Astrocyte of the hippocampus (primary cell): ENCODE measurements at regions not wholly inside any gene's neighbourhood (a gene's known extent, or its start where the extent isn't known, plus 50 kb on each side); places are given as distances from the start of the nearest gene placed in this dataset.
"Not testable (repeated sequence)": the region's sequence is repeated elsewhere in the genome, so short reads cannot be mapped to it uniquely, and the experiment has no call there.

Experiments used
- DNase-seq: peaks from one replicate; pipeline ENCODE4 v3.0.0; 2011; ENCODE audit warnings: low read depth, low spot score

- DNase-seq, result no peak
Observed at GRCh38 chr1:232352366-232352765, 277.6 kb downstream of the SIPA1L2 start.

GRCh38 chr1:232351335-232351734 lies 278.6 kb downstream of the SIPA1L2 start:
- no peak for DNase-seq

- DNase-seq, result no peak
Observed at GRCh38 chr1:232346844-232347243, 283.1 kb downstream of the SIPA1L2 start.

DNA sequence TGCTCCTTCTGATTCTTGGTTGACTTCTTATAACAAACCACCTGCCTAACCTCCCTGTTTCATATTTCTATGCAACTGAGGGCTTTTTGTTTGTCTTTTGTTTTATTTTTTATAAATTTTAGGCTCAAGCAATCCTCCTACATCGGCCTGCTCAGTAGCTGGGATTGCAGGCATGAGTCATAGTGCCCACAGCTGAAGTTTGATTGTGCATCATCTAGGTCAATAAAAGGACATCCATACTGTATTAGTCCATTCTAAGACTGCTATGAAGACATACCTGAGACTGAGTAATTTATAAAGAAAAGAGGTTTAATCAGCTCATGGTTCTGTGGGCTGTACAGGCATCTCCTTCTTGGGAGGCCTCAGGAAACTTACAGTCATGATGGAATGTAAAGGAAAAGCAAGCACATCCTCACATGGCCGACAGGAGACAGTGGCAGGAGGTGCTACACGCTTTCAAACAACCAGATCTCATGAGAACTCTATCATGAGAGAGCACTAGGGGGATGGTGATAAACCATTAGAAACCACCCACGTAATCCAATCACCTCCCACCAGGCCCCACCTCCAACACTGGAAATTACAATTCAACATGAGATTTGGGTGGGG lies 285.0 kb downstream of the SIPA1L2 start:
- DNase-seq, result no peak

DNA sequence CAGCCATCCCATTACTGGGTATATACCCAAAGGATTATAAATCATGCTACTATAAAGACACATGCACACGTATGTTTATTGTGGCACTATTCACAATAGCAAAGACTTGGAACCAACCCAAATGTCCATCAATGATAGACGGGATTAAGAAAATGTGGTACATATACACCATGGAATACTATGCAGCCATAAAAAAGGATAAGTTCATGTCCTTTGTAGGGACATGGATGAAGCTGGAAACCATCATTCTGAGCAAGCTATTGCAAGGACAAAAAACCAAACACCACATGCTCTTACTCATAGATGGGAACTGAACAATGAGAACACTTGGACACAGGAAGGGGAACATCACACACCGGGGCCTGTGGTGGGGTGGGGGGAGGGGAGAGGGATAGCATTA lies 285.7 kb downstream of the SIPA1L2 start:
- DNase-seq, result not testable (repeated sequence)

- no peak for DNase-seq
Observed at GRCh38 chr1:232340446-232340845, 289.5 kb downstream of the SIPA1L2 start.

DNA sequence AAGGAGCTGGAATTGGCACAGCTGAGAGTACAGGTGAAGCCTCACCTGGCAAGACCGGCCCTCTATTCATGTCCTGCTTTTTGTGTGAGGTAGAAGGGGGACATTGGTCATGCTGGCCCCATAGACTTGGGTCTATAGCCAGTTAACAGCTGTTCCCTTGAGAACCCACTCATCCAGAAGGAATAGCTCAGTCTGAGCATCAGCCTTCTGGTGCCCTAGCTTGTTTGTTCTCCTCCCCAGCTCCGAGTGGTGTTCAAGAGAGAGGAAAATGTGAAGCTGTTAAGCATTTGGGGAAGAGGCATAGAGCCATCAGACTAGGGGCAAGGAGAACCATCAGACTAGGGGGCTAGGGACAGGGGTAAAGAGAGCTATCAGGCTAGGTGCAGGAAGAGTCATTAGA lies 290.9 kb downstream of the SIPA1L2 start:
- no peak for DNase-seq

DNA sequence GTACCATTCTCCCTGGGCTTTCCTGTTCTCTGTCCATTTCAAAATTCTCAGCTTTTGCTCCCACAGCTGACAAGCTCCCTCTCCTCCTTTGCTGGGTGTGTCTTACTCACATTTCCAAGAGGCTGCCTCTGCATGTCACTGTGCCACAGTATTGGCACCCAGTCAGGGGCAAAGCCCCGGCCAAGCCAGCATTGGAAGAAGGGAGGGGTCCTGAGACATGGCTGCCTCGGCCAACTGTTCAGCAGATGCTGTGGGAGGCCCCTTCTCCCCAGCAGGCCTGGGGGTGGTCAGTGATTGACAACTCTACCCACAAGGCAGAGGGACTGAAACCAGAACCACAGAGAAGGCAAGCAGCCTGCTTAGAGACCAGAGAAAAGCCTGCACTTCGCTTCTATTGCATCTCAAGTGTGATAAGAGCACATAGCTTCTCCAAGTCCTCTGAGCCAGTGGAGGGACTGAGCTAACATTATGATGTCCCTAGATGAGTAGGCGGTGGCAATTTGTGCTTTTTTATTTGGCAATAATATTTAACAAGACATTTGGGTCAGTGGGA lies 294.1 kb downstream of the SIPA1L2 start:
- no peak for DNase-seq

DNA sequence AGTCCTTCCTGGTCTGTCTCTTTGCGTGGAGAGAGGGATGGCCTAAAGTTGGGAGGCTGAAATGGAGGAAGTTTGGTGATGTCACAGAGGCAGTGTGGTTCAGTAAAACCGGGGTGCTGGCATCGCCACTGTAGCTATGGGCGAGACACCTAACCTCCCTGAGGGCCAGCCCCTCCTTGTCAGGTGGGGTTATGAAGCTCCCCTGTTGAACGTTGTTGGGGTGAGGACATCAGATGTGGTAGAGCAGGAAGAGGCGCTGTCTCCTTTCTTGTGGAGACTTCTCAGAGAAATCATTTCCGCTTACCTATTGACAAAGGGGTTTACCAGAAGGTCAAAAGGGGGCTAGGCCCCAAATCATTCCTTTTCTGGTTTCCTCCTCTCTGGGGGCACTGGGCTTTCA lies 294.7 kb downstream of the SIPA1L2 start:
- DNase-seq, result no peak

DNA sequence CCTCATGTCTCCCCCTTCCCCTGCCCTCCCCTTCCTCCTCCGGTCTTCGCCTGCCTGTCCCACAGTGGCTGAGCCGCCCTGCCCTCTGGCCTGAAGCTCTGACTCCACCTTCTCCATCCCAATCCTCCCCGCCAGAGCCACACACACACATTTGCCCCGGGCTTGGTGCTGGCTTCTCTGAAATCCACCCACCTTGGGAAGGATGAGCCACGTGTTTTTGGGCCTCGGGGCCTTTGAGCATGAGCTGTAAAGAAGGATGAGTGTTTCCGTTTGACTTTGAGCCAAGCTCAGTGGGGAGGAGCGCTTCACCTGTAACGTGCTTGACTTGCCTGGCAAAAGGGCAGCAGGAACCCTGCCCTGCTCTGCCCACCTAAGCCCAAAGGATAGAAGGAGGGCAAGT lies 295.1 kb downstream of the SIPA1L2 start:
- no peak for DNase-seq

- no peak for DNase-seq
Observed at GRCh38 chr1:232334246-232334645, 295.7 kb downstream of the SIPA1L2 start.

- no peak for DNase-seq
Observed at GRCh38 chr1:232333419-232333767, 296.5 kb downstream of the SIPA1L2 start.

DNA sequence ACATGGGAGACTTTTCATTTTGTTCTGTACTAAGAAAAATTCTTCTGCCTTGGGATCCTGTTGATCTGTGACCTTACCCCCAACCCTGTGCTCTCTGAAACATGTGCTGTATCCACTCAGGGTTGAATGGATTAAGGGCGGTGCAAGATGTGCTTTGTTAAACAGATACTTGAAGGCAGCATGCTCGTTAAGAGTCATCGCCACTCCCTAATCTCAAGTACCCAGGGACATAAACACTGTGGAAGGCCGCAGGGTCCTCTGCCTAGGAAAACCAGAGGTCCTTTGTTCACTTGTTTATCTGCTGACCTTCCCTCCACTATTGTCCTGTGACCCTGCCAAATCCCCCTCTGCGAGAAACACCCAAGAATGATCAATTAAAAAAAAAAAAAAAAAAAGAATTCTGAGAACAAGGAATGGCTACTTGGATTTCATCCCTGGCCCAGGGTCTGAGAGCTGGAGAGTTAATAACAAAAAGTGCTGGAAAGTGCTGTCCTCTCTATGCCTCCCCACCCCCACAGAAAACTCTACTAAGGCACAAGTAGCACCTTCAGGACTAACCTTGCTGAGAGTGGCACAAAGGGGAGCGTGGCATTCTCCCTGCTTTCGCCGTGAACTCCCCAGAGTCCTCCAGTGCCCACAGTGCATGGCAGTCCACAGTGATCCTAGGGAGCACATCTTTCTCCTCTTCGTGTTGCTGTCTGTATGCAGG lies 297.1 kb downstream of the SIPA1L2 start:
- not testable (repeated sequence) for DNase-seq

DNA sequence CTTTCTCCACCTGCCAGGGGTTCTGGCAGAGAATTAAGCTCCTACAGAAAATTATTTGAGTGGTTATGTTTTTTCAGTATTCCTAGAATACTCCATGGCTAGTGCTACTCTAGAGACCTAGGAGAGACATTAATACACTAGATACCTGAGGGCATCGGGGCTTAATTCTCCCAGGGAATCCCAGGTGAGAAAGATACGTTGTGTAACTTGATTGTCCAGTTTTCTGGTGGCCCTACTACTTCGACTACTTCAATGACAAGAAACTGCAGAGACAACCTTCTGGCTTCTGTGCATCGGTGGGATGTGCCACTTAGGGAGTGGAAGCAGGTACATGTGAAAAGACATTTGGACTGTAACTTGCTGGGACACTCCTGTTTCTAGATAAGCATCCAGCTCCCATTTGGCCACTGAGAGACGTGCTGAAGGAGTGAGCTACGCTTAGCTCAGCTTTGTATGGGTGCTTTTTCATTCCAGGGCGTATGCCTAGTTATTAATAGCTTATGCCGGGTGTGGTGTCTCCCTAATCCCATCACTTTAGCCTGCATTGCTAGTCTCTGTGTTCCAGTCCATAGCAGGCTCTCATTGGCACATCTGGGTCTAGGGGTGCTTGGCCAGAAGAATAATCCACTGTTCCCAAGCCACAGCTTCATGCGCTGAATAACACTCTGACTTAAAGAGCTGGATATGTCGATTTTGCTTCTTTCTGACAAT lies 300.7 kb downstream of the SIPA1L2 start:
- DNase-seq, result no peak

- peak; percentile 59 for DNase-seq
Observed at GRCh38 chr1:232328486-232329102, 301.3 kb downstream of the SIPA1L2 start.

- no peak for DNase-seq
Observed at GRCh38 chr1:232327899-232328298, 302.0 kb downstream of the SIPA1L2 start.

GRCh38 chr1:232327269-232327668 lies 302.7 kb downstream of the SIPA1L2 start:
- DNase-seq, result no peak

GRCh38 chr1:232322162-232322734 lies 307.7 kb downstream of the SIPA1L2 start:
- no peak for DNase-seq

DNA sequence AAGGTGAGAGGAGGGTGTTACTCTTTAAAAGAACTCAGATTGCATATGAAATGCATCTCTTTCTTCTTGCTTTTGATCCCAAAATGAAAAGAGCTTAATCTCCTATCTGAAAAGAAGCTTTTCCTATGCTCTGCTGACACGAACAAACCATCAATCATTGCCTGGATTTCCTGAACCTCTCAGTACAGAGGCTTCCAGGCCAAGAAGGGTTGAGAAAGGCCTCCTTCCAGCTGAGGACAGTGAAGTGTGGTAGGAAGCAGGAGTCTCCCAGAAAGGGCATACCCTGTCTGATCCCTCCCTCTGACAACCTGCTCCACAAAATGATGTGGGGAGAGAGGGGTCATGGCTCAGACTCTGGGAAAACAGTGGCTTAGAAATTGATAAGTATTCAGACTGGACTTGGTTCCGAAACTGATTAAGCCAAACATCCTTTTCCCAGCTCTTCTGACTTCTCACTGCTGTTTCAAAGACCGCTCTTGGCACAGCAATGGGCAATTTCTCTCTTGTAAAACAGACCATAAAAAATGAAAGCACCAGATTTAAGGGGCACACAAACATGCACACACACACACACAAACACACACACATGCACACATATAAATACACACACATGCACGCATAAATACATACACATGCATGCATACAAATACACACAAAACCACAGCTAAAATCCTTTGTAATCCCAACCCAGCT lies 310.3 kb downstream of the SIPA1L2 start:
- DNase-seq, result no peak

DNA sequence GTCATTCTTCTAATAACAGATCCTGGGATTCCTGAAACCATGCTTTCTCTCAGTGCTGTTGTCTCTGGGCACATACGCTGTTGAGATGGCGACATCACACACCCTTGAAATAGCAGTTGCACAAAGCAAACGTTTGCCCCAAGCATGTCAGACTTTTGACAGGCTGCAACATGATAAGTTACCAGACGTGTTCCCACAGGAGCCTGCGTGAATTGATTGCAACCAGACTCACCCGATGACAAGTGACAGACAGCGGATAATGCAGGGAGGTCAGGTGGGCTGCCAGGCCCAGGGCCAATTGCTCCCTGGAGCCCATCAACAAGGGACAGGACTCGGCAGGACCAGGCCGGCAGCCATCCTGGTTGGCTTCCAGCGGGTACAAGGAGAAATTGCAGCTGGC lies 310.9 kb downstream of the SIPA1L2 start:
- DNase-seq, result no peak

- no peak for DNase-seq
Observed at GRCh38 chr1:232318143-232318542, 311.8 kb downstream of the SIPA1L2 start.
